ENCODE measurements at regions not wholly inside any gene's neighbourhood (a gene's known extent, or its start where the extent isn't known, plus 50 kb on each side); places are given as distances from the start of the nearest gene placed in this dataset.

DNA sequence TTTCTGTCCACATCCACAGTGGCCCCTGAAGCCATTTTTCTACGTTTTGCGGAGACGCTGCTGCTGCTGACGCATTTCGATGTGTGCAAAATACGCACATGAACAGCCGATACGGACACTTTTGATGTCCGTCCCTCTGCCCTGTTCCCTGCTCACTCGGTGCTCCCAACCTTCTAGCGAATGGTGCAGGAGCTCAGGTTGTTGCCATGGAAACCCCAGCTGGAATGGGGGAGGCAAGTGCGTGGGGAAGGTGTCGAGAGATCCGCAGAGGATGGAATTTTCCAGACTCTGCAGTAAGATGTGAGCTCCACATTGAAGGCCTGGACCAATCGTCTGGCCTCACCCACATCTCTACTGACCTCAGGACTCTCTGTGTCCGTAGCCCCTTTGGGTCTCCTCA lies 109.2 kb upstream of the USP29 start:
- TF ChIP-seq, protein P1, sequence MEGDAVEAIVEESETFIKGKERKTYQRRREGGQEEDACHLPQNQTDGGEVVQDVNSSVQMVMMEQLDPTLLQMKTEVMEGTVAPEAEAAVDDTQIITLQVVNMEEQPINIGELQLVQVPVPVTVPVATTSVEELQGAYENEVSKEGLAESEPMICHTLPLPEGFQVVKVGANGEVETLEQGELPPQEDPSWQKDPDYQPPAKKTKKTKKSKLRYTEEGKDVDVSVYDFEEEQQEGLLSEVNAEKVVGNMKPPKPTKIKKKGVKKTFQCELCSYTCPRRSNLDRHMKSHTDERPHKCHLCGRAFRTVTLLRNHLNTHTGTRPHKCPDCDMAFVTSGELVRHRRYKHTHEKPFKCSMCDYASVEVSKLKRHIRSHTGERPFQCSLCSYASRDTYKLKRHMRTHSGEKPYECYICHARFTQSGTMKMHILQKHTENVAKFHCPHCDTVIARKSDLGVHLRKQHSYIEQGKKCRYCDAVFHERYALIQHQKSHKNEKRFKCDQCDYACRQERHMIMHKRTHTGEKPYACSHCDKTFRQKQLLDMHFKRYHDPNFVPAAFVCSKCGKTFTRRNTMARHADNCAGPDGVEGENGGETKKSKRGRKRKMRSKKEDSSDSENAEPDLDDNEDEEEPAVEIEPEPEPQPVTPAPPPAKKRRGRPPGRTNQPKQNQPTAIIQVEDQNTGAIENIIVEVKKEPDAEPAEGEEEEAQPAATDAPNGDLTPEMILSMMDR (IDR thresholded peaks at IDR 0.05) = no peak
- TF ChIP-seq POLR2A (IDR thresholded peaks at IDR 0.05) = no peak
- no peak for TF ChIP-seq EP300 (IDR thresholded peaks at IDR 0.05)
